Epithelial cell of esophagus (primary cell): ENCODE measurements at regions not wholly inside any gene's neighbourhood (a gene's known extent, or its start where the extent isn't known, plus 50 kb on each side); places are given as distances from the start of the nearest gene placed in this dataset.
A peak's percentile ranks its signal among the peaks of the same experiment; 100 is the strongest.
"Not testable (repeated sequence)": the region's sequence is repeated elsewhere in the genome, so short reads cannot be mapped to it uniquely, and the experiment has no call there.

Experiments
- DNase-seq: peaks from one replicate; pipeline ENCODE4 v3.0.0; 2010; ENCODE audit warnings: low read depth
- H3K4me3 ChIP-seq: 2 replicates; pipeline ENCODE4 v1.5.1; 2011; ENCODE audit warnings: mild to moderate bottlenecking, low read length, control low read depth
- TF ChIP-seq, protein P1 (sequence below): IDR thresholded peaks from 2 replicates; pipeline ENCODE4 v1.5.1; 2011; ENCODE audit warnings: low read depth, mild to moderate bottlenecking, low read length, control low read depth, inconsistent platforms; ENCODE audit not compliant: insufficient read depth; ENCODE audit errors: missing control alignments

DNA sequence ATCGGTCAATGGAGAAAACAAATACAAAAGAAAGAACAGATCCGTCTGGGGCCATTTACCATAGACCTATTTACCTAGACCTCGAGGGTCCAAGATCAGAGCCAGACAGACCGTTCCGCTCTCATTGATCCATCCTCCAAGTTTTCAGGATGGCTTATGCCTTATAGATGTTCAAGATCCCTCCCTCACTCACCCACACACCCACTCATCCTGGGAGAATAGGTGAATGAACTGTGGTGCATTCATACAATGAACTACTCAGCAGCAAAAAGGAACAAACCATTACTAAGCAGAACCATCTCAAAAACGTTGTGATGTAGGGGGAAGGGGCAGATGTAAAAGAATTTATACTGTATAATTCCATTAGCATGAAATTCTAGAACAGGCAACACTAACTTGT lies 125.1 kb upstream of the RREB1 start:
- no peak overlapping the region for H3K4me3 ChIP-seq
- no peak for DNase-seq
- TF ChIP-seq, protein P1, sequence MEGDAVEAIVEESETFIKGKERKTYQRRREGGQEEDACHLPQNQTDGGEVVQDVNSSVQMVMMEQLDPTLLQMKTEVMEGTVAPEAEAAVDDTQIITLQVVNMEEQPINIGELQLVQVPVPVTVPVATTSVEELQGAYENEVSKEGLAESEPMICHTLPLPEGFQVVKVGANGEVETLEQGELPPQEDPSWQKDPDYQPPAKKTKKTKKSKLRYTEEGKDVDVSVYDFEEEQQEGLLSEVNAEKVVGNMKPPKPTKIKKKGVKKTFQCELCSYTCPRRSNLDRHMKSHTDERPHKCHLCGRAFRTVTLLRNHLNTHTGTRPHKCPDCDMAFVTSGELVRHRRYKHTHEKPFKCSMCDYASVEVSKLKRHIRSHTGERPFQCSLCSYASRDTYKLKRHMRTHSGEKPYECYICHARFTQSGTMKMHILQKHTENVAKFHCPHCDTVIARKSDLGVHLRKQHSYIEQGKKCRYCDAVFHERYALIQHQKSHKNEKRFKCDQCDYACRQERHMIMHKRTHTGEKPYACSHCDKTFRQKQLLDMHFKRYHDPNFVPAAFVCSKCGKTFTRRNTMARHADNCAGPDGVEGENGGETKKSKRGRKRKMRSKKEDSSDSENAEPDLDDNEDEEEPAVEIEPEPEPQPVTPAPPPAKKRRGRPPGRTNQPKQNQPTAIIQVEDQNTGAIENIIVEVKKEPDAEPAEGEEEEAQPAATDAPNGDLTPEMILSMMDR = no peak

DNA sequence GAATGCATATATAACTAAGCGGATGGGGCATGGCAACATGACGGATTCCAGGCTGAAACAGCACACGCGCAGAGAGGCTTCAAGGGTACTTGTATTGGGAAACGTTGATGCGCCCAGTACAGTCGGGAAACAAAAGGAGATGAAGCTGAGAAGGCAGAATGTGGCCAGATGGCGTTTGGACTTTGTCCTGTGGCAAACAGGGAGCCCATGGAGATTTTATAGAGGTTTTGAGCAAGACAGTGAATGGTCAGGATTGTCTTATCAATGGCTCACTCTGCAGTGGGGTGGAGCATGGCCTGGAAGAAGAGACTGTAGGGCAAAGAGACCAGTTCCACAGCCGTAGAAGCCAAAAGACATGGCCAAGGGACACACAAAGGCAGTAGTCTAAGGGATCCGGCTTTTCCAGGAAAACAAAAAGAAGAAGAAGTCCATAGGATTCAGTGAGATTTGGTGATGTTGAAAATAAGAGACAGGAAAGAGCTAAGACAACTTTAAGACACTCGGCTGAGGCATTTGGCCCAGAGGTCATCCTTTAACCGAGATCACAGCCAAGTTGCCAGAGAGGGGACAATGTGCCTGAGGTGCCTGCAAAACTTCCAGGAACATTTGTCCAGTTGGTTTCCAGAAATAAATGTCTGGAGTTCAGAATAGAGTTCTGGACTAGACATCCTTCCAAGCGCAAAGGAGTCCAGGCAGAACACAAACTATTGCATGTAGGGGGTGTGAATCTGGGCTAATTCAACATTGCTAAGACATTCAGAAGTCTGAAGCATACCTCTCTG lies 123.0 kb upstream of the RREB1 start:
- DNase-seq = no peak
- H3K4me3 ChIP-seq = no peak overlapping the region
- TF ChIP-seq, protein P1 = no peak

DNA sequence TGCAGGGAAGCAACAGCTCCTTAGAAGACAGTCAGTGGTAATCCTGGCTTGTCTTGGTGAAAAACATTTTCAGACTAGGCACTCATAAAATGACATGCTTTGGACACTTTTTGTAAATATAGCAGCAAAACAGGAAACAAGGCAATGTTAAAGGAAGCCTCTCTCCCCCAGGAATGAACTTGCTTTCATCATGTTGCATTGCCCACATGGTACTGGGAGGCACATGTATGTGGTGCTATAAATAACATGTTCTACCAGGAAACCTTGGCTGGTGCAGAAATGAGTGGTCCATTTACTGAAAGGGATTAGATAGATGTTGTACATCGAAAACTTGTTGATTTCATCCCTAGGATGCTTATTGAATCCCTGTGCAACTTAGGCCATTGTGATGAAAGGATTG lies 121.4 kb upstream of the RREB1 start:
- no peak for DNase-seq

DNA sequence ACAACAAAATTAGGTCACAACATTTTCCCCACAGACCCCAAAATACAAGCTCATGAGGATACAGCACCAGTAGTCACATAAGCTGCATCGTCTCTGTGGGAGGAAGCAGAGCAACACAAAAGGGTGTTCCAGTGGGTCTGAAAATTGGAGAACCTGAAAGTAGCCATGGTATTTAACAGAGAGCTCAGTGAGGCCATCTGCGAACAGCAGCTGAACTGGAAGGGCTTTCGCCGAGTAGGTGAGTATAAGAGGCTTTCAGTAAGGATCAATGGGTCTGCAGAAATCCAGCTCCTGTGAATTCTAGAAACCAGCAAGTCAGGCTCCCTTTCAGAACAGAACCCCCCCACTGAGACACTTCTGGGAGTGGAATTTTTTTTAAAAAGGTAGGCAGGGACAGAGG lies 120.0 kb upstream of the RREB1 start:
- no peak for DNase-seq
- TF ChIP-seq, protein P1 = no peak
- H3K4me3 ChIP-seq = no peak overlapping the region

More for the DNA sequence above, 121.4 kb upstream of the RREB1 start:
- TF ChIP-seq, protein P1 = no peak
- H3K4me3 ChIP-seq = no peak overlapping the region

DNA sequence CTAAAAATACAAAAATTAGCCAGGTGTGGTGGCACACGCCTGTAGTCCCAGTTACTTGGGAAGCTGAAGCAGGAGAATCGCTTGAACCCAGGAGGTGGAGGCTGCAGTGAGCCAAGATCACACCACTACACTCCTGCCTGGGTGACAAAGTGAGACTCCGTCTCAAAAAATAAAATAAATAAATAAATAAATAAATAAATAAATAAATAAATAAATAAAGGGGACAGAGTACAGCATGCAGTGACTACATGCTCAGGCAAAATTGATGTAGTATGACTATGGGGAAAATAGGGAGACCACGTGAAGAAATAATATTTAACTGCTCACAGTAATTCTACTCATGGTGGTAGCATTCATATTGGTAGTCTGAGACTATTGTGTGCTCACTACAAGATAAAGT lies 117.7 kb upstream of the RREB1 start:
- not testable (repeated sequence) for H3K4me3 ChIP-seq, DNase-seq

DNA sequence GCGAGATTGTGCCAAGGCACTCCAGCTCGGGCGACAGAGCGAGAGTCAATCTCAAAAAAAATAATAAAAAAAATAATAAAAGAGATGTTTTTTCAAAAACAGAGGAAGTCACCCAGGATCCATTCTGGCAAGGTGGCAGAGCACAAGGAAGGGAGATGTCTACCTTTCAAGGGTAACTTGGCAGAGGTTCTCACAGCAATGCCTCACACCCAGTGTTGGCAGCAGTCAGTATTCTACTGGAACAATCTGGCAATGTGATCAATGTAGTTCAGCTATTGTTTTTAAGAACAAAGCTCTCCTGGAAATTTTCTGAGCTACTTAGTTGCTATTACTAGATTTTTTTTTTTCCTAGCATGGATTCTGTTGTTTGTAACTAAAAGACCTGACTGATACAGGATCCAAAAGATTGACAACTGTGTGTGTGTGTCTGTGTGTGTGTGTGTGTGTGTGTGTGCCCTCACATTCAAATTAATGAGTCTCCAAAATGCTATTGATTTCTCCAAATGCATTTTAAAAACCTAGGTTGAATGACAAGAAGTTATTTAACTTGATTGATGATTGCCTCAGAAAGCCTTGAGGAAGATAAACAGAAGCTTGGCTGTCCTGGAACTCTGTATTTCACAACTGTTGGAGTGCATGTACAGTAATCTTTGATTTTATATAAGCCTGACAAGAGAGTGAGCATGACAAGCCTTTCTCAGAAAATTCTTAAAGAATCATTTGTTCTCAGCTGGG lies 114.1 kb upstream of the RREB1 start:
- peak; percentile 40 for DNase-seq
- TF ChIP-seq, protein P1 = no peak
- no peak overlapping the region for H3K4me3 ChIP-seq

DNA sequence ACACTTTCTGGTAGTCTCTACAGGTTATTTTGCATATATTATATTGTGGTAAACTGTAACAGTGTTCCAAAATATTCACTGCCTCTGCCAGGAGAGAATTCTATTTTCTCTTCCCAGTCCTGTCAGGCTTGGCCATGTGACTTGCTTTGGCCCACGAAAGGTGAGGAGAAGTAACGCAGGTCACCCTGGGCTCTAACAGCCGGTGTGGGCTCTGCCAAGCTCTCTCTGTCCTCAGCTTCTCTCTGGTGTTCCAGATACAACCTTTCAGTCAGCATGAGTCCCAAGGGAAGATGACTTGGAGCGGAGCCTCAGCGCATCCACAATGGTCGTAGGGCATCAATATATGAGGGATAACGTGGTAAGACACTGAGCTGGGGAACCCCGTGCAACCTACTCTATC lies 113.0 kb upstream of the RREB1 start:
- H3K4me3 ChIP-seq = no peak overlapping the region
- TF ChIP-seq, protein P1 = no peak
- no peak for DNase-seq
